ENCODE measurements at regions not wholly inside any gene's neighbourhood (a gene's known extent, or its start where the extent isn't known, plus 50 kb on each side); places are given as distances from the start of the nearest gene placed in this dataset.

DNA sequence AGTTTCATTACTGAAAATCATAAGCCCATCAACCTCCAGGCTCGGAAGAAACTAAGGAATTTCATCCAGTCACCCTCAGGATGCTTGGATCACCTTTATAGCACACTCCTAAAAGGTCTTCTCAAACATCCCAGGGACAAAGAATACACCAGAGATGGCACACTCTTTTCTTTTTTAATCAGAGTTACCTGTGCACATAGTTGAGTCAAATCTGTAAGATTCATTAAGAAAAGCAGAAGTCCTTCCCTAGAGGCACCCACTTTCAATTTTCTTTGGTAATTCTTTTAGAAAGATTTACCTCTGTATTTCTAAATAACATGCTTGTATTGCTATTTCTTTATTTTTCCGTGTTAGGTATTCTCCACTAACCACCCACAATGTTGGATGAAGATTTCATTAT is 50.6 kb upstream of the IL6 start:
- Histone ChIP-seq H3K36me3 (ENCODE audit: control insufficient read depth, insufficient read depth, low read length) (no peaks in the 10 kb centered on the region), H3K9me3 (ENCODE audit: control insufficient read depth in 2 of 2, low read length in 2 of 2) (no peaks in the 10 kb centered on the region), H3K4me3 (ENCODE audit: low read depth, low read length) (no peak overlapping the region), H3K27ac (ENCODE audit: insufficient read depth, low read length, poor library complexity, severe bottlenecking) (no peak overlapping the region), H3K4me1 (ENCODE audit: control insufficient read depth, insufficient read depth, low read length, poor library complexity, severe bottlenecking) (no peaks in the 10 kb centered on the region), H3K27me3 (ENCODE audit: control insufficient read depth, insufficient read depth, low read length) (peaks cover 4% of the 10 kb centered on the region)
- Mint-ChIP-seq H3K36me3 (no peaks in the 10 kb centered on the region), H3K4me3 (peak overlapping the region in 2 of 4 donors; percentile 9 to 20), H3K4me1 (peaks cover 19 to 54% (median 32%) of the 10 kb centered on the region in 4 donors), H3K9me3 (peaks cover 0 to 4% (median 0%) of the 10 kb centered on the region in 7 donors), H3K27ac (peak overlapping the region; percentile 13 to 76 (median 70)), H3K27me3 (peaks cover 8% of the 10 kb centered on the region)
- ATAC-seq (ENCODE audit: low read depth in 2 of 2) (no peak), DNase-seq (no peak)

DNA sequence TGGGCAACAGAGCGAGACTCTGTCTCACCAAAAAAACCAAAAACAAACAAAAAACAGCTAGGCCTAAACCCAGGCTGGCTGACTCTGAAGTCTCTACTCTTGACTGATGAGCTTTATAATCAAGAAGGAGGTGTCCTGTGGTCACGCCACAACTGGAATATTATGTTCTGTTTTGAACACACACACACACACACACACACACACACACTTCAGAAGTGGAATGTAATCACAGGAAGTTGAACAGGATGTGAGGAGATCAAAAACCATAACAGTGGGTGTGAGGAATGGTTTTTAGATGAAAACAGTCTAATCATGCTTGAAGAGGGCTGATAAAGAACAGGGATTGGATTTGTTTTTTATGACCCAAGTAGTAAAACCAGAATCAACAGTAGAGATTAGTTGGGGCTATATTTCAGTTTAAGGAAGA is 51.1 kb upstream of the IL6 start:
- H3K27me3 Mint-ChIP-seq, result peaks cover 4% of the 10 kb centered on the region
- Histone ChIP-seq H3K27ac (ENCODE audit: insufficient read depth, low read length, poor library complexity, severe bottlenecking) (no peak overlapping the region), H3K27me3 (ENCODE audit: control insufficient read depth, insufficient read depth, low read length) (peaks cover 4% of the 10 kb centered on the region), H3K36me3 (ENCODE audit: control insufficient read depth, insufficient read depth, low read length) (no peaks in the 10 kb centered on the region), H3K4me3 (ENCODE audit: low read depth, low read length) (no peak overlapping the region), H3K9me3 (ENCODE audit: control insufficient read depth in 2 of 2, low read length in 2 of 2) (no peaks in the 10 kb centered on the region), H3K4me1 (ENCODE audit: control insufficient read depth, insufficient read depth, low read length, poor library complexity, severe bottlenecking) (no peaks in the 10 kb centered on the region)
- no peaks in the 10 kb centered on the region for H3K36me3 Mint-ChIP-seq
- DNase-seq (peak in 1 of 3 donors; percentile 68), ATAC-seq (ENCODE audit: low read depth in 2 of 2) (peak; percentile 28 to 34)
- H3K9me3 Mint-ChIP-seq, result peaks cover 0 to 3% (median 0%) of the 10 kb centered on the region in 7 donors
- peak overlapping the region in 2 of 4 donors; percentile 9 to 58 for H3K4me3 Mint-ChIP-seq
- H3K4me1 Mint-ChIP-seq, result peaks cover 19 to 54% (median 30%) of the 10 kb centered on the region in 4 donors
- H3K27ac Mint-ChIP-seq, result peak overlapping the region; percentile 13 to 76 (median 70)

DNA sequence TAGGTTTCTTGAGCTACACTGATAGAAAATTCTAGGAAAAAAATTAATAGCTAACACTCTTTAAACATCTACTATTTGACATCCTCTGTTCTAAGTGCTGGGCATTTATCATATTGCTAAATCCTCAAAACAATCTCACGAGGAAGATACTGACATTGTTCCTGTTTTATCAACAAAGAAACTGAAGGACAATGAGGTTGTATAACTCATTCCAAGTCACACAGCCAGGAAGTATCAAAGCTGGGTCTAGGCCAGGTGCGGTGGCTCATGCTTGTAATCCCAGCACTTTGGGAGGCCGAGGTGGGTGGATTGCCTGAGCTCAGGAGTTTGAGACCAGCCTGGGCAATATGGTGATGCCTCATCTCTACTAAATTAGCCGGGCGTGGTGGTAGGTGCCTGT is 51.6 kb upstream of the IL6 start:
- H3K4me1 Mint-ChIP-seq, result peaks cover 16 to 49% (median 29%) of the 10 kb centered on the region in 4 donors

DNA sequence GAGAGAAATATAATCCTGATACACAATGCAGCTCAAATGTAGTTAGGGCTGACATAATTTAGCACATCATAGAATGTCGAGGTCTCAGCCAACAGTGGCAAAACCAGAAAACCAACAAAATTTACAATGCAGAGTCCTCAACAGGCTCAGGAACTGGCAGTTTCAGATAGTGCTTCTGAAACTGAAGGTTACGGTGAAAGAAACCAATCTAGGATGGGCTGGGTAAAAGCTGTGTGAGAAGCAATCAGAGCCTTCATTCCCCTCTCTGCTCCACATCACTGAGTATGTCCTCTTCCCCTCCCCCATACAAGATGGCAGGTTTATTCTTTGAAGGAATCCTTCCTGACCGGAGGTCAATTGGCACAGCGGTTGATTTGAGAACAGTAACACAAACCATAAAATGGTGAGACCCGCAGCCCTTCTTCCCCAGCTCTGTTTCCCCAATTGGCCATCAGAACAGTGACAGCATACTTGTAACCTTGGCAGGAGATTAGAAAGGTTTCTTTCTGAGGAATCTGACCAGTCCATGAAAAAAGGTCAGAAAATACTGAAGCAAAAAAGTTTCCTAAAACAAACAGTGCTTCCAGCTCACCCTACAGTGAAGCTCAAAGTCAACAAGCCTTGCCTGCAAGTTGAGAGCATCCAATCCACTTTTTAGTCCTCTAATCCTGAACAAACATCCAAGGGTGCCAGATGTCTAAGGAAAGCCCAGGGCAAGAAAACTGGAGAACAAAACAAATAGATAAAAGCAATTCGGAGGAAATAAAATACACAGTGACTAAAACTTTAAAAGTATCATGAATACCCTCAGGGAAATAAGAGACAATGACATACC is 53.9 kb upstream of the IL6 start:
- Histone ChIP-seq H3K9me3 (ENCODE audit: control insufficient read depth in 2 of 2, low read length in 2 of 2) (no peaks in the 10 kb centered on the region), H3K4me1 (ENCODE audit: control insufficient read depth, insufficient read depth, low read length, poor library complexity, severe bottlenecking) (no peaks in the 10 kb centered on the region), H3K4me3 (ENCODE audit: low read depth, low read length) (no peak overlapping the region), H3K27ac (ENCODE audit: insufficient read depth, low read length, poor library complexity, severe bottlenecking) (no peak overlapping the region), H3K36me3 (ENCODE audit: control insufficient read depth, insufficient read depth, low read length) (no peaks in the 10 kb centered on the region), H3K27me3 (ENCODE audit: control insufficient read depth, insufficient read depth, low read length) (peaks cover 4% of the 10 kb centered on the region)
- Mint-ChIP-seq H3K36me3 (no peaks in the 10 kb centered on the region), H3K27ac (peak overlapping the region in 2 of 3 donors; percentile 16 to 31), H3K4me3 (no peak overlapping the region), H3K9me3 (peaks cover 0 to 3% (median 0%) of the 10 kb centered on the region in 7 donors), H3K4me1 (peaks cover 14 to 43% (median 27%) of the 10 kb centered on the region in 4 donors), H3K27me3 (peaks cover 5% of the 10 kb centered on the region)
- no peak for ATAC-seq (ENCODE audit: low read depth in 2 of 2)
- DNase-seq, result peak in 1 of 3 donors; percentile 57

More for the DNA sequence above, 51.6 kb upstream of the IL6 start:
- Histone ChIP-seq H3K27me3 (ENCODE audit: control insufficient read depth, insufficient read depth, low read length) (peaks cover 4% of the 10 kb centered on the region), H3K27ac (ENCODE audit: insufficient read depth, low read length, poor library complexity, severe bottlenecking) (no peak overlapping the region), H3K36me3 (ENCODE audit: control insufficient read depth, insufficient read depth, low read length) (no peaks in the 10 kb centered on the region), H3K4me1 (ENCODE audit: control insufficient read depth, insufficient read depth, low read length, poor library complexity, severe bottlenecking) (no peaks in the 10 kb centered on the region), H3K9me3 (ENCODE audit: control insufficient read depth in 2 of 2, low read length in 2 of 2) (no peaks in the 10 kb centered on the region), H3K4me3 (ENCODE audit: low read depth, low read length) (no peak overlapping the region)
- no peaks in the 10 kb centered on the region for H3K36me3 Mint-ChIP-seq
- H3K4me3 Mint-ChIP-seq, result peak overlapping the region in 1 of 4 donors; percentile 57
- H3K9me3 Mint-ChIP-seq, result peaks cover 0 to 3% (median 0%) of the 10 kb centered on the region in 7 donors
- peaks cover 3% of the 10 kb centered on the region for H3K27me3 Mint-ChIP-seq
- DNase-seq (no peak), ATAC-seq (ENCODE audit: low read depth in 2 of 2) (no peak)
- peak overlapping the region in 2 of 3 donors; percentile 13 to 76 for H3K27ac Mint-ChIP-seq

DNA sequence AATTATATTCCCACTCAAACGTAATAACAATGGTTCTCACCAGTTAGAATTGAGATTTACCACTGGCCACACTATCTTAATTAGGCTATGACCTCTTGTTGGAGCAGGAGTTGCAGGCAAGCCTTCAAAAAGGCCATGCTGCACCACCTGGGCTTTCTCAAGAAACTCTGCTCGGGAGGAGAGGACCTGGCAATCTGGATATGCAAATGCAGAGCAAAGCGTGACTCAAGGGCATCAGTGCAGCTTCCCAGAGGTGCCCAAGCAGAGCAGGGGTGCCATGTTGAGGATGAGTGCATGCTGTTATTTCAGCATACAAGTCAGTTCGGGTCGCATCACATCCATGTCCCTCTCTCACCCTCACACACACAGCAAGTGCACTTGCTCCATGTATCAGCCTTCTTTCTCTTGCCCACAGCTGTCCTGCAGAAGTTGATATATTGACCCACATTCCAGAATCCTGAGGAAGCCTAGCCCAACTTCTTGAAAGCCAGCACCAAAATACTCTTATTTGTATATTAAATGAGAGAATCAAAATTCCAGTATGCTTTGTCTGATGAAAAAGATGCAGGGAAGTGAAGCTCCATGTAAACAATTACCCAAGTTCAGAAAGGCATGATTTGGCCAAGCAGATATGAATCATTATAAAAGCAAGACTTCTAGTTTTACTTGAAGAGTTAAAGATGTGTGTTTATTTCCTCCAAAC is 55.7 kb upstream of the IL6 start:
- H3K27ac Mint-ChIP-seq, result no peak overlapping the region
- H3K4me3 Mint-ChIP-seq, result no peak overlapping the region
- ATAC-seq (ENCODE audit: low read depth in 2 of 2) (no peak), DNase-seq (no peak)
- peaks cover 0 to 2% (median 0%) of the 10 kb centered on the region in 7 donors for H3K9me3 Mint-ChIP-seq
- no peak overlapping the region for H3K4me3 ChIP-seq (ENCODE audit: low read depth, low read length)
- H3K36me3 Mint-ChIP-seq, result no peaks in the 10 kb centered on the region
- H3K27me3 Mint-ChIP-seq, result peaks cover 5% of the 10 kb centered on the region
- no peaks in the 10 kb centered on the region for H3K4me1 ChIP-seq (ENCODE audit: control insufficient read depth, insufficient read depth, low read length, poor library complexity, severe bottlenecking)
- peaks cover 3 to 26% (median 18%) of the 10 kb centered on the region in 4 donors for H3K4me1 Mint-ChIP-seq
- no peaks in the 10 kb centered on the region for H3K36me3 ChIP-seq (ENCODE audit: control insufficient read depth, insufficient read depth, low read length)
- peaks cover 4% of the 10 kb centered on the region for H3K27me3 ChIP-seq (ENCODE audit: control insufficient read depth, insufficient read depth, low read length)
- no peak overlapping the region for H3K27ac ChIP-seq (ENCODE audit: insufficient read depth, low read length, poor library complexity, severe bottlenecking)
- H3K9me3 ChIP-seq (ENCODE audit: control insufficient read depth in 2 of 2, low read length in 2 of 2), result no peaks in the 10 kb centered on the region

DNA sequence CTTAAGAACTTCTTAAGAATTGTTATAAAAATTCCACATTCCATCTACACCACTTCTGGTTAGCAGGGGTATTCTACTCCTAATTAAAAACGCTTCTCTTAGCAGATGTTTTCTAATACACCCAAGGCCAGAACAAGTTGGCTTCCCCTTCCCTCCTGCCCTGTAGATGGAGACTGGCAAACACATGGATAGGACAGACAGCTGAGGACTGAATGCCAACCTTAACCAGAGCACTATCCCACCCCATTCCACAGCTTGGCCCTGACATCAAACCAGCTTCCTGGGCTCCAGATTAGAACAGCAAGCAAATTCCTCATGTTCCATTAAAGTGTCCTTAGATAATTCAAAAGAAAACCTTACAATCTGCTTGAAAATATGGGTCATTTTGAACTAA is 56.6 kb upstream of the IL6 start:
- H3K27ac Mint-ChIP-seq, result no peak overlapping the region
- H3K36me3 Mint-ChIP-seq, result no peaks in the 10 kb centered on the region
- DNase-seq (no peak), ATAC-seq (ENCODE audit: low read depth in 2 of 2) (no peak)
- no peaks in the 10 kb centered on the region for H3K4me1 ChIP-seq (ENCODE audit: control insufficient read depth, insufficient read depth, low read length, poor library complexity, severe bottlenecking)
- no peaks in the 10 kb centered on the region for H3K9me3 ChIP-seq (ENCODE audit: control insufficient read depth in 2 of 2, low read length in 2 of 2)
- H3K4me1 Mint-ChIP-seq, result peaks cover 0 to 17% (median 13%) of the 10 kb centered on the region in 4 donors
- H3K9me3 Mint-ChIP-seq, result peaks cover 0 to 3% (median 0%) of the 10 kb centered on the region in 7 donors
- H3K27ac ChIP-seq (ENCODE audit: insufficient read depth, low read length, poor library complexity, severe bottlenecking), result no peak overlapping the region
- peaks cover 5% of the 10 kb centered on the region for H3K27me3 Mint-ChIP-seq
- no peak overlapping the region for H3K4me3 ChIP-seq (ENCODE audit: low read depth, low read length)
- H3K4me3 Mint-ChIP-seq, result no peak overlapping the region
- H3K27me3 ChIP-seq (ENCODE audit: control insufficient read depth, insufficient read depth, low read length), result peaks cover 4% of the 10 kb centered on the region
- H3K36me3 ChIP-seq (ENCODE audit: control insufficient read depth, insufficient read depth, low read length), result no peaks in the 10 kb centered on the region

DNA sequence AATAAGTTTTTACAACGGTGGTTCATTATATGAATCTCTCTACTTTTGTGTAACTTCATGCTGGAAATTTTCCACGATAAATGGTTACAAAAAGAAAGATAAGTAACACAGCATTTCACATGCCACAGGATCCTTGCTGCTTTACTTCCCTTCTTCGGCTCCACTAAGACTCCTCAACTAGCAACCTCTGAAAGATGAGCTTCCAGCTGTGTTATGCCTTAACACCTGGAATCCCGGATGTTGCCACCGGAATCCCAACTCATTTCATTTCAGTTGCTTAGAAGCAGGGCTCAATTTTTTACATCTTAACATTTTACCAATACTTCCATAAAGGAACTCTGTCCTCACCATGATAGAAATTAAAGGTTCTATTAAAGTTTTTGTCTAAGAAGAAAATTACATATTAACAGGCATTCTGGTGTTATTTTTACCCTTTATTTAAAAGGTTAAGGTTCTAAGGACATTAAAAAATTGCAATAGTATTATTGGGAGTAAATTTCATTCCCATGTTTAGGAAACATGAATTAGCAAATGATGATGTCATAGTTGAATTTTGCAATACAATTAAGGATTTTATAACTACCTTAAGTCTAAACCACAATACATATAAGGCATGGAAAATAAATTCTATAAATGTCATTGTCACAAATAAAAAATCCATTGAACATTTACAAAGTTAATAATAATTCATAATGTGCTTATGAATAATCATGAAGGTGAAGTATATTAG is 57.1 kb upstream of the IL6 start:
- H3K36me3 Mint-ChIP-seq, result no peaks in the 10 kb centered on the region

More for the DNA sequence above, 57.1 kb upstream of the IL6 start:
- no peak for DNase-seq
- no peaks in the 10 kb centered on the region for H3K36me3 ChIP-seq (ENCODE audit: control insufficient read depth, insufficient read depth, low read length)
- H3K27ac ChIP-seq (ENCODE audit: insufficient read depth, low read length, poor library complexity, severe bottlenecking), result no peak overlapping the region
- peaks cover 4% of the 10 kb centered on the region for H3K27me3 ChIP-seq (ENCODE audit: control insufficient read depth, insufficient read depth, low read length)
- H3K4me3 ChIP-seq (ENCODE audit: low read depth, low read length), result no peak overlapping the region
- H3K9me3 Mint-ChIP-seq, result peaks cover 0 to 3% (median 0%) of the 10 kb centered on the region in 7 donors
- H3K4me1 Mint-ChIP-seq, result peaks cover 0 to 13% (median 11%) of the 10 kb centered on the region in 4 donors
- no peak overlapping the region for H3K4me3 Mint-ChIP-seq
- no peaks in the 10 kb centered on the region for H3K9me3 ChIP-seq (ENCODE audit: control insufficient read depth in 2 of 2, low read length in 2 of 2)
- no peaks in the 10 kb centered on the region for H3K4me1 ChIP-seq (ENCODE audit: control insufficient read depth, insufficient read depth, low read length, poor library complexity, severe bottlenecking)
- H3K27me3 Mint-ChIP-seq, result peaks cover 5% of the 10 kb centered on the region
- no peak overlapping the region for H3K27ac Mint-ChIP-seq
- ATAC-seq (ENCODE audit: low read depth in 2 of 2), result no peak

Data from CD4-positive, CD25-positive, alpha-beta regulatory T cell (primary cell).